ENCODE measurements at regions not wholly inside any gene's neighbourhood (a gene's known extent, or its start where the extent isn't known, plus 50 kb on each side); places are given as distances from the start of the nearest gene placed in this dataset.

GRCh38 chr17:63095459-63095858 is 129.4 kb downstream of the TANC2 start:
- Histone ChIP-seq H3K4me1 (ENCODE audit: control insufficient read depth in 5 of 5, insufficient read depth in 5 of 5, low read length in 5 of 5) (no peaks in the 10 kb centered on the region), H3K27ac (ENCODE audit: low read depth in 1 of 2, low read length in 1 of 2) (no peak overlapping the region), H3K27me3 (ENCODE audit: control insufficient read depth in 3 of 3, insufficient read depth in 3 of 3, low read length in 2 of 3) (no peaks in the 10 kb centered on the region), H3K4me3 (no peak overlapping the region), H3K36me3 (ENCODE audit: control insufficient read depth in 4 of 4, insufficient read depth in 4 of 4, low read length in 4 of 4) (peaks cover 0 to 2% (median 0%) of the 10 kb centered on the region in 4 donors), H3K9ac (ENCODE audit: insufficient read depth in 1 of 2, low read length in 2 of 2) (no peak overlapping the region), H3K9me3 (ENCODE audit: control insufficient read depth in 4 of 4, insufficient read depth in 3 of 4, low read length in 3 of 4) (no peaks in the 10 kb centered on the region)
- TF ChIP-seq CTCF (IDR thresholded peaks at IDR 0.05; ENCODE audit: control extremely low read depth, extremely low read depth): no peak
- 98 to 100% methylated on average over 1 of the region's 1 CpG for WGBS, 2 donors
- ATAC-seq (ENCODE audit: insufficient read depth, low FRiP score) (no peak), DNase-seq (no peak)

DNA sequence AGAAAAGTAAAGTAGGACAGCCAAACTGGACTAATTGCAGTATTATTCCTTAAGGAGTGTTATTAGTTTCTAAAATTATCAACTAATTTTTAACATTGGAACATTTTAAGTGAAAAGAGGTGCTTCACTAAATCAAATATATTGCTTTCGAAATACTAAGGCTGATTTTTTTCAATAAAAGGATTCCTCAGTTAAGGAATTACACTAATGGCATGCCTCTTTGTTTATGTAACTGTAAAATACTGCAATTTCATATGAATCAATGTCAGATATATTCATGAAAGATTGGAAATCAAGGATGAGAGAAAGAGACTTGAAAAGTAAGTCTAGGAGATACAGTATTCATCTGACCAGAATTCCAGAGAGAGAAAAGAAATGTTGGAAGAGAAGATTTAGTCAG is 129.8 kb downstream of the TANC2 start:
- peaks cover 0 to 2% (median 0%) of the 10 kb centered on the region in 4 donors for H3K36me3 ChIP-seq (ENCODE audit: control insufficient read depth in 4 of 4, insufficient read depth in 4 of 4, low read length in 4 of 4)
- WGBS, 2 donors: 92 to 100% methylated on average over 1 of the region's 1 CpG
- H3K4me3 ChIP-seq: no peak overlapping the region
- no peak for TF ChIP-seq CTCF (IDR thresholded peaks at IDR 0.05; ENCODE audit: control extremely low read depth, extremely low read depth)
- no peak overlapping the region for H3K9ac ChIP-seq (ENCODE audit: insufficient read depth in 1 of 2, low read length in 2 of 2)
- no peaks in the 10 kb centered on the region for H3K4me1 ChIP-seq (ENCODE audit: control insufficient read depth in 5 of 5, insufficient read depth in 5 of 5, low read length in 5 of 5)
- H3K9me3 ChIP-seq (ENCODE audit: control insufficient read depth in 4 of 4, insufficient read depth in 3 of 4, low read length in 3 of 4): no peaks in the 10 kb centered on the region
- no peak overlapping the region for H3K27ac ChIP-seq (ENCODE audit: low read depth in 1 of 2, low read length in 1 of 2)
- no peaks in the 10 kb centered on the region for H3K27me3 ChIP-seq (ENCODE audit: control insufficient read depth in 3 of 3, insufficient read depth in 3 of 3, low read length in 2 of 3)
- no peak for ATAC-seq (ENCODE audit: insufficient read depth, low FRiP score)
- no peak for DNase-seq

- no peak for ATAC-seq (ENCODE audit: insufficient read depth, low FRiP score)
- Histone ChIP-seq H3K4me1 (ENCODE audit: control insufficient read depth in 5 of 5, insufficient read depth in 5 of 5, low read length in 5 of 5) (no peaks in the 10 kb centered on the region), H3K4me3 (no peak overlapping the region), H3K36me3 (ENCODE audit: control insufficient read depth in 4 of 4, insufficient read depth in 4 of 4, low read length in 4 of 4) (peaks cover 0 to 2% (median 0%) of the 10 kb centered on the region in 4 donors), H3K27ac (ENCODE audit: low read depth in 1 of 2, low read length in 1 of 2) (no peak overlapping the region), H3K27me3 (ENCODE audit: control insufficient read depth in 3 of 3, insufficient read depth in 3 of 3, low read length in 2 of 3) (no peaks in the 10 kb centered on the region), H3K9ac (ENCODE audit: insufficient read depth in 1 of 2, low read length in 2 of 2) (no peak overlapping the region), H3K9me3 (ENCODE audit: control insufficient read depth in 4 of 4, insufficient read depth in 3 of 4, low read length in 3 of 4) (no peaks in the 10 kb centered on the region)
- no peak for DNase-seq
- TF ChIP-seq CTCF (IDR thresholded peaks at IDR 0.05; ENCODE audit: control extremely low read depth, extremely low read depth): no peak
- whole genome bisulfite sequencing, 2 donors: 84 to 90% methylated on average over 5 of the region's 5 CpGs
These were observed 130.4 kb downstream of the TANC2 start for GRCh38 chr17:63096426-63096825.

DNA sequence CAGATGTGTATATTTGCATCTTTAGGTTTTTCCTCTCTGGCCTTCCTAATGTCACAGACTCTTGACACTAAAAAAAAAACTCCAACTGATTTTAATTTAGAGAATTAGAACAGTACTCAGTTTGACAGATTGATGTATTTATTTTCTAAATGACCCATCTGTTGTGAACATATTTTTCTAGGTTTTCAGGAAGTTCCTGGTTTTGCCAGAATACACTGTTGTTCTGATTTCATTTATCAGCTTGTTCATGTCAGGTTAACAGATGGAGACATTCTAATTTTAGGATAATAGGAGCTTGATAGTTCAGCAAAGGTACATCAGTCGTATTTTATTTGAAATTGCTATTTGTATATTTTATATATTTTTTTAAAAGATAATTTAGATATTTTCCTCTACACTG is 133.4 kb downstream of the TANC2 start:
- no peak for ATAC-seq (ENCODE audit: insufficient read depth, low FRiP score)

More for the DNA sequence above, 133.4 kb downstream of the TANC2 start:
- H3K4me3 ChIP-seq: no peak overlapping the region
- no peaks in the 10 kb centered on the region for H3K4me1 ChIP-seq (ENCODE audit: control insufficient read depth in 5 of 5, insufficient read depth in 5 of 5, low read length in 5 of 5)
- no peak overlapping the region for H3K27ac ChIP-seq (ENCODE audit: low read depth in 1 of 2, low read length in 1 of 2)
- DNase-seq: no peak
- no peak for TF ChIP-seq CTCF (IDR thresholded peaks at IDR 0.05; ENCODE audit: control extremely low read depth, extremely low read depth)
- H3K9me3 ChIP-seq (ENCODE audit: control insufficient read depth in 4 of 4, insufficient read depth in 3 of 4, low read length in 3 of 4): no peaks in the 10 kb centered on the region
- peaks cover 0 to 2% (median 1%) of the 10 kb centered on the region in 4 donors for H3K36me3 ChIP-seq (ENCODE audit: control insufficient read depth in 4 of 4, insufficient read depth in 4 of 4, low read length in 4 of 4)
- H3K9ac ChIP-seq (ENCODE audit: insufficient read depth in 1 of 2, low read length in 2 of 2): no peak overlapping the region
- WGBS, 2 donors: 85 to 97% methylated on average over 1 of the region's 1 CpG
- no peaks in the 10 kb centered on the region for H3K27me3 ChIP-seq (ENCODE audit: control insufficient read depth in 3 of 3, insufficient read depth in 3 of 3, low read length in 2 of 3)
